ENCODE measurements at regions not wholly inside any gene's neighbourhood (a gene's known extent, or its start where the extent isn't known, plus 50 kb on each side); places are given as distances from the start of the nearest gene placed in this dataset.

GRCh38 chr3:87900061-87900460 lies 158.7 kb downstream of the CGGBP1 start:
- no peak for TF ChIP-seq CTCF (IDR thresholded peaks at IDR 0.05; ENCODE audit: low read length, missing control alignments)
- no peak for DNase-seq (ENCODE audit: low read depth)

GRCh38 chr3:87898971-87899370 lies 159.8 kb downstream of the CGGBP1 start:
- DNase-seq (ENCODE audit: low read depth): no peak
- no peak overlapping the region for H3K4me3 ChIP-seq (replicated peaks; ENCODE audit: low read depth, low read length)
- TF ChIP-seq CTCF (IDR thresholded peaks at IDR 0.05; ENCODE audit: low read length, missing control alignments): no peak

More at GRCh38 chr3:87900061-87900460, 158.7 kb downstream of the CGGBP1 start:
- H3K4me3 ChIP-seq (replicated peaks; ENCODE audit: low read depth, low read length): no peak overlapping the region

GRCh38 chr3:87895983-87896382 lies 162.8 kb downstream of the CGGBP1 start:
- no peak for DNase-seq (ENCODE audit: low read depth)
- no peak for TF ChIP-seq CTCF (IDR thresholded peaks at IDR 0.05; ENCODE audit: low read length, missing control alignments)
- H3K4me3 ChIP-seq (replicated peaks; ENCODE audit: low read depth, low read length): no peak overlapping the region

- H3K4me3 ChIP-seq (replicated peaks; ENCODE audit: low read depth, low read length): no peak overlapping the region
- peak; percentile 10 for DNase-seq (ENCODE audit: low read depth)
- TF ChIP-seq CTCF (IDR thresholded peaks at IDR 0.05; ENCODE audit: low read length, missing control alignments): no peak
Observed at GRCh38 chr3:87873136-87873535, 185.7 kb downstream of the CGGBP1 start.

- DNase-seq (ENCODE audit: low read depth): peak; percentile 8
- TF ChIP-seq CTCF (IDR thresholded peaks at IDR 0.05; ENCODE audit: low read length, missing control alignments): no peak
Observed at GRCh38 chr3:87867001-87867400, 191.8 kb downstream of the CGGBP1 start.

GRCh38 chr3:87856126-87856525 lies 202.7 kb downstream of the CGGBP1 start:
- TF ChIP-seq CTCF (IDR thresholded peaks at IDR 0.05; ENCODE audit: low read length, missing control alignments): no peak
- peak; percentile 3 for DNase-seq (ENCODE audit: low read depth)
- no peak overlapping the region for H3K4me3 ChIP-seq (replicated peaks; ENCODE audit: low read depth, low read length)

More at GRCh38 chr3:87867001-87867400, 191.8 kb downstream of the CGGBP1 start:
- no peak overlapping the region for H3K4me3 ChIP-seq (replicated peaks; ENCODE audit: low read depth, low read length)

- TF ChIP-seq CTCF (IDR thresholded peaks at IDR 0.05; ENCODE audit: low read length, missing control alignments): no peak
- no peak overlapping the region for H3K4me3 ChIP-seq (replicated peaks; ENCODE audit: low read depth, low read length)
- peak; percentile 39 for DNase-seq (ENCODE audit: low read depth)
Observed at GRCh38 chr3:87855616-87856015, 203.2 kb downstream of the CGGBP1 start.
